Activated CD4-positive, alpha-beta T cell treated with anti-CD3 and anti-CD28 coated beads, Interleukin-2, amount 50 U/mL, for 16 hours (primary cell): ENCODE measurements at regions not wholly inside any gene's neighbourhood (a gene's known extent, or its start where the extent isn't known, plus 50 kb on each side); places are given as distances from the start of the nearest gene placed in this dataset.

Experiments used
- DNase-seq: peaks from one replicate; pipeline ENCODE4 v3.0.0-alpha.2; 2020

DNA sequence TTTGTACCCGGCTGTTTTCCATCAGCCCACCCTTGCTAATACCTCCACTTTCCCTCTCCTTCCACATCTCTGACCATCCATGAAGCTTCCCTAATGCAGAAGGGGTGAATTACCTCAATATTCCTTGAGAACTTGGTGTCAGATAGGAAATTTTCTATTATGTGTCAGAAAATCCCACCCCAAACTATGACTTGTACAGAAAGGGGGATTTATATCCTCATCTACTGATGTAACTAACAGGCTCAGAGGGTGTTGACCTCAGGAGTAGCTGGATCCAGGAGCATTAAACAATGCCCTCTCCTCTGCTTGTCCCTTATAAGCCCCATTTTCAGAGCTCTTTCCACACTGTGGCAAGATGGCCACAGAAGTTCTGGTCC is 242.8 kb upstream of the TLE3 start:
- no peak for DNase-seq

DNA sequence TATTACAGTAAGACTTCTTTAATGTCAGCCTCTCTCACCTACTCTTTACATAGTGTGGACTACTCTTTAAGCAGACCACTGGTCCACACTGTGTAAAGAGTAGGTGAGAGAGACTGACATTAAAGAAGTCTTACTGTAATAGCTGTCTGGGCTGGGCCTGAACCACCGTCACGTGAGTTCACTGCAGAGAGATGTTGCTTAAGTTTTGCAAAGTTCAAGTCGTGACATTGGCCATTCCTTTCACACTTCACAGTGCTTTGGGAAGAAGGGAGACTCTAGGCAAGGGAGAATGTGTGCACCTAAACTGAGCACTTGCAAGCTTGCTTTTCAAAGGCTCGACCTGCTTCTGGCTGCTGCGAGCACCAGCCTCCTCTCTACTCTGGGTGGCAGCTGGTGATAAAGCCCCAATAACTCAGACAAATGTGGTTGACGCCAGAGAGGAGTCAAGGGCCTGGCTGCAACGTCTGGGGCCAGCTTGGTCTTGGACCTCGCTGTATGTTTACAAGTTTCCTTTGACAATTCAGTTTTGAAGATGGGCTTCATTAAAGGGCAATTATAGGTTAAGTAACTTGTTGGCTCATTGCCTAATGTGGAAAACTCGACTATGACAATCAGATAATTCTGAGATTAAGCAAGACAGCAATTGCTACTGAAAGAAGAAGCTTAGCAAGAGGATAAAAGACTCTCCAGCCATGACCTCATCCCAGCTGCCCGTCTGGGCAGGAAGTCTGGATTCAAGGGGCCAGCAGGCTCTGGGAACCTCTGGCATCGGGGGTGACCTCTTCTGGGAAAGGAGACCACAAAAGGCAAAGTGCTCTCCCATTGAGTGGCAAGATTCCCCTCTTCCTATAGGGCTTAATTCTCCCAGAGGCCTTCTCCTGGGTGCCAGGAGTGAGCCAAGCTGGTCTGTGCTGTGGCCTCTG is 242.1 kb upstream of the TLE3 start:
- DNase-seq = no peak

GRCh38 chr15:70337277-70338186 is 239.8 kb upstream of the TLE3 start:
- DNase-seq = no peak

DNA sequence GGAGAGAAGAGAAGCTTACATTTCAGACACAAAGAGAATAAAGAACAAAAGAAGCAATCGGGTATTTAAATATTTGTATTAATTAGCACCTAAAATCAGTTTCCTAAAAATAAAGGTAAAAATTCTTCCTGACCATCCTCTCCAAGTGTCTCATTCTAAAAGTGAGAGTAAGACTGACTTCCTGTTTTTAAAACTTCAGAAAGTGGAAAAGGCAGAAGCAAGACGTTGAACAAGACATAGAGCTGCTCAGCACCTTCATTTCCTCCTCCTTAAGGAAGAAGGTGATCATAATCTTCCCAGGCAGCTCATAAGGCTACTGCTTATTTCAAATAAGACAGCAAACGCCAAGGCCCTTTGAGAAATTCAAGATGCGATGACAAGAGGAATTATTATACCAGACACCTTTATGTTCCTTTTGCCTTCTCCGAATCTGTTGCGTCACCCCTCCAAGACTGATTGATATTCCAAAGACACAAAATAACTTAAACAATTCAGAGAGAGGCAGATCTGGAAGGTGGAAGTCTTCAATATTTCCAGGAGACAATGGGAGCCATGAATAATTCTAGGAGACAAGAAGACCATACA is 238.8 kb upstream of the TLE3 start:
- no peak for DNase-seq

GRCh38 chr15:70334286-70334685 is 236.6 kb upstream of the TLE3 start:
- DNase-seq = no peak

- no peak for DNase-seq
Observed at GRCh38 chr15:70329179-70329578, 231.5 kb upstream of the TLE3 start.

DNA sequence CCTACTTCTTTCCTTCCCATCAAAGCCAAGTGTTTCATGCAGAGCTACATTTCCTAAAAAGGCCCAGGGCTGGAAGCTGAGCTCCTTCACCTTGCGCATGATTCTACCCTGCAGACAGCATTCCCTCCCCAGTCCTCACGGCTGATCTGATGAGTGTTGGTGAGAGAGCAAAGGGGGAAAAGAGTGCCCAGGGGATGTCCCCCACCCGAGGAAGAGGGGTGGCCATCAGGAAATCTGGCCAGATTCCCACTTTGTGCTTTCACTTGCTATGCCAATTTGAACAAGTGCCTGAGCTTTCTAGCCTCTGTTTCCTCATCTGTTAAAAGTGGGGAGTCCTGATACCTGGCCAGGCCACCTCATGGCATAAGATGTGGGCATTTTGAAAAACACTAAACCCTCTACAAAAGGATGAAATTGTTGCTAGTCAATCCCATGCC is 231.0 kb upstream of the TLE3 start:
- DNase-seq = no peak

DNA sequence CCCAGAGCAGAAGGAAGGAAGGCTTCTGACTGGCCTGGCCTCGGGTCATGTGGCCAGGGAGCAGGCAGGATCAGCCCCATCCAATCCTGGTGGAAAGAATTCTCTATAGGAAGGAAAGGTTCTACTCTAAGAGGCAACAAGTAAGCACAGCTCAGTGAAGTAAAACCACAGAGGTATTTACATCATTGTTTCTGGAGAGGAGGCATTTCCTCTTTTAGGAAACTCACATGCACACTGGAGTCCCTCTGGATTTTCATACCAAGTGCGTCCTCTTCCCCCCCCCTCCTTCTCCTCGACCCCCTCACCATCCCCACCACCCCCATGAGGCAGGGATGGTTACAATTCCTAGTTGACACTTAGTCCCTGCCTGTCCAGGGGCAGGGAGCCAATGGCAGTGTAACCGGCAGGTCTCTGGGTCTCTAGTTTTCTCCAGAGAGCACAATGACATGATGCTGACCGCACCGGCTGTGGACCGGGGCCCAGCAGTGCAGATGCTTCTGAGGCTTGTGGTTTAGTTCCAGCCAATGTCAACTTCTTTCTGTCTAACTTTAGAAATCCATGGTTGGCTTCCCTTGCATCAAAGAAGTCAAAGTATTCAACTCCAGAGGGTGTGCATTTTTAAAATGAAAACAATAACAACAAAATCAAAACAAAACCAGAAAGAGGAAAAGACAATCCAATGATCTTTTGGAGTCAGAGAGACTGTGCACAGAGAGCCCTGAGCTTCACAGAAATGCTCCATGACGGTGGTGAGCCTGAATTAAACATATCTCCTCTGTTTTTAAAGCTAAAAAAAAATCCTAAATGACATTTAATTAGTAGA is 230.3 kb upstream of the TLE3 start:
- no peak for DNase-seq

DNA sequence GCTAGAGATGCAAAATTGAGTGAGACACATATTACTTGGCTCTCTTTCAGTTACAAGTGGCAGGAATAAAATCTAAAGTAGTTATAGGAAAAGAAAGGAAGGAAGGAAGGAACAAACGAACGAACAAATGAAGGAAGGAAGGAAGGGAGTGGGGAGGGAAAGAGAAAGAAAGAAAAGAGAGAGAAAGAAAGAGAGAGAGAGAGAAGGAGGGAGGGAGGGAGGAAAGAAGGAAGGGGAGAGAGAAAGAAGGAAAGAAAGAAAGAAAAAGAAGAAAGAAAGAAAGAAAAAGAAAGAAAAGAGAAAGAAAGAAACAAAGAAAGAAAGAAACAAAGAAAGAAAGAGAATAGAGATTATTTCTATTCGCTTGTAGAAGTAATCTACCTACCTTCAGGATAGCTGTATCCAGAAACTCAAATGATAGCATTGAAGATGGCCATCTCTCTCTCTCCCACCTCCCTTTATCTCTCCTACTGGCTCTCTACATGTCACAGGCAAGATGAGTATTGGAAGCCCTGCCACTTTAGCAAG is 229.7 kb upstream of the TLE3 start:
- DNase-seq = no peak

- DNase-seq = no peak
Observed at GRCh38 chr15:70324001-70324974, 226.6 kb upstream of the TLE3 start.

DNA sequence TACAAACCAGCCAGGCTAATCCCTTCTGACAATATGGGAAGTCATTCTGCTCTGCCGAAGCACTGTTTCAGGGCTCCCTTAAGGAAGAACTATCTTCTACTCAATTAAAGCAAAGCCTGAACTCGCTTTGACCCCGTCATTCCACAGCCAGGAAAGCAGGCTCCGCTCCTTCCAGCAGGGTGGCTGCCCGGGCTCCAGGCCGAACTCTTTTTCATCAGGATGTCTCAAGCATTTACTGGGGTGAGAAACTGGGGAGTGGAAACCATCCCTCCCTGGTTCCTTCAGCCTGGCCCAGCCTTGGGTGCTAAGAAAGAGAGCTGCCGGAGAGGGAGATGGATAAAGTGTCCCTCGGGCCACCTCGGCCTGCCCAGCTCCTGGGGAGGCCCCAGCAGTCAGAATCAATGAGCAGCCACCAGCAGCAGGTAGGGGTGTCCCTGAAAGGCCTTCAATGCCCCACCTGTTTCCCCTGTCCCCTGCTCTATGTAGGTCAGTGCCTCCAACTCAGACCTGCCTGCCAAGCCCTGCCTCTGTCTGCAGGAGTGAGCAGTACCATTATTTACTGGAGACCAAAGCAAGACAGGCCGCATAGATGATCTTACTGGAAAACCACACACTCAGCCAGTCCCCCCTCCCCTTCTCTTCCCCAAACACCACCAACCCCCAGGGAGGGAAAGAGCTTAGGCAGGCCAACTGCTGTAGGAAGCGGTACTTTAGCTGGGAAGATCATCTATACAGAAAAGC is 225.6 kb upstream of the TLE3 start:
- DNase-seq = no peak

DNA sequence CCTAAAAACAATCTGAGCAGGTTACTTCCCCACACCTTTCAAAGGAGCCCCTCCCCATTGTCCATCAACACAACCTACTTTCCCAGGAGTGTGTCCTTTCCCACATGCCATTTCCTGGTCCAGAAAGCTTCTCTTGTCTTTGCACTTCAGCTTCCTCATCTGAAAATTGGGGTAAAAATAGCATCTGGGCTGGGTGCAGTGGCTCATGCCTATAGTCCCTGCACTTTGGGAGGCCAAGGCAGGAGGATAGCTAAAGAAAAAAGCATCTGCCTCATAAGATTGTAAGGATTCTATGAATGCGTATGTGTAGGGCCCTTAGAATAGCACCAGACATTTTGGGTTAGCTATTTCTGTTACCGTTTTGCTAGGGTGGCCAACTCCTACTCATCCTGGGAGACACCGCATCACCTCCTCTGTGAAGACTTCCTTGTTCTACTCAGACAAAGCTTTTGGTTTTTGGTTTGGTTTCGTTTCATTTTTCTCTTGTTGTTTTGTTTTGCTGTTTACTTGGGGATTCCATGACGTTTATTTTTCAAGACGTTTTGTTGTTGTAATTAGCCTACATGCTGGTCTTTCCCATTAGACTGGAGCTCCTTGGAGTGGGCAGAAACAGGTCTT is 224.4 kb upstream of the TLE3 start:
- DNase-seq = no peak

DNA sequence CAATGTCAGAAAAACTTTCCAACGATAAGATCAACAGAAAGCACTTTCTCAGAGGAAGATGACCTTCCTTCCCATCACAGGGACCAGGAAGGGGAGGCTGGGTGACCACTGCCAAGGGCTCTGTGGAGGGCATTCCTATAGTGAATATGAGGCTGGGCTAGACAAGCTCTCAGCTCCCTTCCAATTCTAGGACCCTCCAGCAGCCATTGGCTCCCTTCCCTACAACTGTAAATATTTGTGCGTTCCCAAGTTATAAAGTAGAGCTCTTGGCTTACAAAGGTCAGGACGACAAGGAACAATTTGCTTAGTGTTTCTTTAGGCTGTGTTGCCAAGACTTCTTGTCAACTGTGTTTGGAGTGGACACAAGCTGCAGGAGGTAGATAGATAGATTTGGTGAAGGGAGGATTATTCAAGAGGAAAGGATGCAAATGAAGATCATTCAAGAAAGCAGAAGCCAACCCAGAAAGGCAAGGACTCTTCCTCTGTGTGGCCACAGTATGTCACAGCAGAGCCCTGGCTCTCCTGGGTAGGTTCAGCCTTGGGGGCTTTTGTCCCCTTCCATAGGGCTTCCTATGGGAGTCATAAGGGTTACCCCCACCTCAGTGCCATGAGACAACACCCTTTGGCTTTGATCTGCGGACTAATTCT is 223.6 kb upstream of the TLE3 start:
- no peak for DNase-seq

DNA sequence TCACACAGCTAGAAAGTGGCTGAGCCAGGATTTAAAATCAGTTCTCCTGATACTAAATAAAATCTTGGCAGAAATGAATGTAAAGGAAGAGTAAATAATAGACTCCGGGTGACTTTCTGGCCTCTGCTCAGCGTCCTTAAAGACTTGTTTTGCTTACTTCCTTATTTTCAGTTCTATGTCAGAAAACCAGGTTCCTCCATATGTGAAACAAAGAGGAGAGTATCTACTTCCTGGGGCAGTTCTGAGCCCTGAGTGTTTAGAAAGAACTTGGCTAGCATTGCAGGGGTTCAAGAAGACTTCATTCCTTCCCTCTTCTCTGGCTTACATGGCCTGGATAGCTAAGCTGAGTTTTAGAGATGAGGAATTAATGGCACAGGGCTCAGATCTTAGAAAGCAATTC is 222.8 kb upstream of the TLE3 start:
- no peak for DNase-seq

GRCh38 chr15:70320077-70320476 is 222.4 kb upstream of the TLE3 start:
- no peak for DNase-seq

DNA sequence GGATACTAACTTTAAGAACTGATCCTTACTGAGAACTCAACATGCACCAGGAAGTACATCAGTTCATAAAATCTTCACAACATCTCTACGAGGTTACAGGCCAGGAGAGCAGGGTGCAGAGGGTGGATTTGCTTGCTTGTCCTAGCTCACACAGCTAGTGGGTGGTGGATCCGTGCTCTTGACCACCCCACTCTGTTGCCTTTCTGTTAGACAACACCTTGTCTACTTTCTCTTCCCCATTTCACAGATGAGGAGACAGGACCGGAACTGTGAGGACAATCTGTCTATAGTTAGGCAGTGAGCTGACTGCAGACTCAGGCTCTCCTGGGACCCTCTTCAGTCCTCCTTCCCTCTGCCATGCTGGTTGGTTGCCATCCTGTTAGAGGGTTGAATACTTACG is 221.7 kb upstream of the TLE3 start:
- DNase-seq = no peak

DNA sequence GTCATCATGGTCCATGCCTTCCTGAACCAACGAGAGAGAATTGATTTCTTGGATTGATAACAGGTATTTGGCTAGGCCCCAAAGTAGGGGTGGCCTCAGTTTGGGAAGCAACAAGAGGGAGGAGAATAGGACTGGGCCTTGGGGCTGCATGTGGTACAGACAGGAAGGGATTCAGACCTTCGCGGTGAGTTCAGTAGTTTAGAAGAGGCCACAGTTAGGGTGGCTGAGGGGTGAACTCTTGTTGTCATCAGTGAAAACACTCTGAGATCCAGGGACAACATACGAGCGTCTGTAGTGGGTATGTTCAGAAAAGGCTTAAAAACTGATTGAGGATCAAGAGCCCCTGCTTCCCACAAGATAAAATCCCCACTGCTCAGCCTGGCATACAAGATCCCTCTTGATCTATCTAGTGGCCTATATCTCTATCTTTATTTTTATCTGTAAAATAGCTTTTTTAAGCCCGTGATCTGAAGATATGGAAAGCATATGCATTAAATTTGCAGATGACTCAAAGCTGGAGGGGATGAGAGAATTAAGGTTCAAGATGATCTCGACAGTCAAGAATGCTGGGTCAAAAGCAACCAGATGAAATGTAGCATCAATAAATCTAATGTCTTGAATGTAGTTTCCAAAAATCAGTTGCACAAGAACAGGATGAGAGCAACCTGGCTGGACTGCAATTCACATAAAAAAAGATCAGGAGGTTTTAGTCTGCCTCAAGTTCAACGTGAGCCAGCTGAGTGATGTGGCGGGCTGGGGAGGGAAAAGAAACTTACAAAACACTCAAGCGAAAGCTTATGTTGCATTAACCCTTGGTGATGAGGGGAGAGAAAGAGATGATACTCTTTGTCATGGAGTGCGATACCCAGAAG is 221.1 kb upstream of the TLE3 start:
- DNase-seq = no peak

GRCh38 chr15:70316059-70316600 is 218.4 kb upstream of the TLE3 start:
- DNase-seq = no peak
